Vagina (tissue), 2 donors: ENCODE measurements at regions not wholly inside any gene's neighbourhood (a gene's known extent, or its start where the extent isn't known, plus 50 kb on each side); places are given as distances from the start of the nearest gene placed in this dataset.

ENCODE experiments used
- POLR2AphosphoS5 ChIP-seq, 2 donors: sonication (generic); formaldehyde crosslinking; IDR thresholded peaks; one replicate each; pipeline ENCODE4 v1.9.0; 2017; ENCODE audit warnings: antibody characterized with exemption in 2 of 2, mild to moderate bottlenecking in 2 of 2, low read depth in 1 of 2; ENCODE audit not compliant: insufficient read depth in 1 of 2
- TF ChIP-seq, protein P1 (sequence below), 3 experiments: fragments of 450-650 bp in 2 of 3; fragments of 200-600 bp in 1 of 3; sonication (generic) in 1 of 3; IDR thresholded peaks; one replicate each; pipeline ENCODE4 v1.5.1; 2017 to 2019; ENCODE audit warnings: antibody characterized with exemption in 3 of 3, mild to moderate bottlenecking in 2 of 3, moderate library complexity in 2 of 3

- TF ChIP-seq, protein P1, sequence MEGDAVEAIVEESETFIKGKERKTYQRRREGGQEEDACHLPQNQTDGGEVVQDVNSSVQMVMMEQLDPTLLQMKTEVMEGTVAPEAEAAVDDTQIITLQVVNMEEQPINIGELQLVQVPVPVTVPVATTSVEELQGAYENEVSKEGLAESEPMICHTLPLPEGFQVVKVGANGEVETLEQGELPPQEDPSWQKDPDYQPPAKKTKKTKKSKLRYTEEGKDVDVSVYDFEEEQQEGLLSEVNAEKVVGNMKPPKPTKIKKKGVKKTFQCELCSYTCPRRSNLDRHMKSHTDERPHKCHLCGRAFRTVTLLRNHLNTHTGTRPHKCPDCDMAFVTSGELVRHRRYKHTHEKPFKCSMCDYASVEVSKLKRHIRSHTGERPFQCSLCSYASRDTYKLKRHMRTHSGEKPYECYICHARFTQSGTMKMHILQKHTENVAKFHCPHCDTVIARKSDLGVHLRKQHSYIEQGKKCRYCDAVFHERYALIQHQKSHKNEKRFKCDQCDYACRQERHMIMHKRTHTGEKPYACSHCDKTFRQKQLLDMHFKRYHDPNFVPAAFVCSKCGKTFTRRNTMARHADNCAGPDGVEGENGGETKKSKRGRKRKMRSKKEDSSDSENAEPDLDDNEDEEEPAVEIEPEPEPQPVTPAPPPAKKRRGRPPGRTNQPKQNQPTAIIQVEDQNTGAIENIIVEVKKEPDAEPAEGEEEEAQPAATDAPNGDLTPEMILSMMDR (IDR thresholded peaks at IDR 0.05): no peak
- TF ChIP-seq POLR2AphosphoS5 (IDR thresholded peaks at IDR 0.05; ENCODE audit: insufficient read depth in 1 of 2, low read depth in 1 of 2): no peak
Observed at GRCh38 chr11:26904132-26904531, 89.8 kb upstream of the FIBIN start.
